GM23338 (cell line): ENCODE measurements at regions not wholly inside any gene's neighbourhood (a gene's known extent, or its start where the extent isn't known, plus 50 kb on each side); places are given as distances from the start of the nearest gene placed in this dataset.

Experiments
- ATAC-seq: fragments of 200-7000 bp; cut with Tn5 transposase; 3 replicates; pipeline ENCODE4 v1.9.1; 2020
- DNase-seq: peaks from one replicate; pipeline ENCODE4 v3.0.0-alpha.2; 2015; ENCODE audit warnings: low spot score
- H2AFZ ChIP-seq: fragments of 200-600 bp; sonication (generic); 2 replicates; pipeline ENCODE4 v1.8.0; 2016; ENCODE audit warnings: antibody characterized with exemption, mild to moderate bottlenecking, moderate library complexity
- H3F3A ChIP-seq: fragments of 200-600 bp; sonication (generic); replicated peaks from 2 replicates; pipeline ENCODE4 v1.8.0; 2017; ENCODE audit warnings: antibody characterized with exemption, mixed run types, low read depth
- H3K27ac ChIP-seq: fragments of 200-600 bp; sonication (generic); 2 replicates; pipeline ENCODE4 v1.6.1; 2016; ENCODE audit warnings: low read depth
- H3K27me3 ChIP-seq: fragments of 200-600 bp; sonication (generic); 2 replicates; pipeline ENCODE4 v1.8.0; 2016; ENCODE audit warnings: mild to moderate bottlenecking, mixed run types, moderate library complexity; ENCODE audit not compliant: insufficient read depth
- H3K36me3 ChIP-seq: fragments of 200-600 bp; sonication (generic); 2 replicates; pipeline ENCODE4 v1.8.0; 2016; ENCODE audit warnings: mild to moderate bottlenecking; ENCODE audit not compliant: insufficient read depth
- H3K4me1 ChIP-seq: fragments of 200-600 bp; sonication (generic); 2 replicates; pipeline ENCODE4 v1.8.0; 2016; ENCODE audit warnings: mild to moderate bottlenecking, moderate library complexity; ENCODE audit not compliant: insufficient read depth
- H3K4me2 ChIP-seq: fragments of 200-600 bp; sonication (generic); 2 replicates; pipeline ENCODE4 v1.7.1; 2017; ENCODE audit warnings: mixed run types
- H3K4me3 ChIP-seq: fragments of 200-600 bp; sonication (generic); 2 replicates; pipeline ENCODE4 v1.6.1; 2016; ENCODE audit warnings: mixed run types
- H3K79me2 ChIP-seq: fragments of 200-600 bp; sonication (generic); replicated peaks from 2 replicates; pipeline ENCODE4 v1.8.0; 2017; ENCODE audit warnings: mild to moderate bottlenecking; ENCODE audit not compliant: insufficient read depth
- H3K9me2 ChIP-seq: fragments of 200-600 bp; sonication (generic); 2 replicates; pipeline ENCODE4 v1.8.0; 2017; ENCODE audit not compliant: insufficient read depth
- H4K20me1 ChIP-seq: fragments of 200-600 bp; sonication (generic); replicated peaks from 2 replicates; pipeline ENCODE4 v1.8.0; 2017; ENCODE audit warnings: mild to moderate bottlenecking; ENCODE audit not compliant: insufficient read depth
- H3K27ac Mint-ChIP-seq: 2 replicates; pipeline ENCODE4 v1.8.0; 2020; ENCODE audit warnings: inconsistent platforms, mild to moderate bottlenecking, moderate library complexity, mixed read lengths
- H3K27me3 Mint-ChIP-seq: 3 replicates; pipeline ENCODE4 v1.8.0; 2022; ENCODE audit warnings: low read depth, mild to moderate bottlenecking, moderate library complexity, mixed read lengths, inconsistent platforms; ENCODE audit not compliant: insufficient read depth, poor library complexity
- H3K36me3 Mint-ChIP-seq: 3 replicates; pipeline ENCODE4 v1.8.0; 2021; ENCODE audit warnings: low read depth, mild to moderate bottlenecking, inconsistent platforms, moderate library complexity, mixed read lengths
- H3K4me1 Mint-ChIP-seq: 3 replicates; pipeline ENCODE4 v1.8.0; 2020; ENCODE audit warnings: mild to moderate bottlenecking, inconsistent platforms, mixed read lengths
- H3K4me3 Mint-ChIP-seq: 3 replicates; pipeline ENCODE4 v1.8.0; 2021; ENCODE audit warnings: moderate library complexity, mild to moderate bottlenecking, inconsistent platforms, mixed read lengths
- H3K9me3 Mint-ChIP-seq: 3 replicates; pipeline ENCODE4 v1.8.0; 2020; ENCODE audit warnings: moderate library complexity, mild to moderate bottlenecking, inconsistent platforms, mixed read lengths
- CREB1 ChIP-seq: fragments of 250-450 bp; sonication (Bioruptor Pico); IDR thresholded peaks from 2 replicates; pipeline ENCODE4 v1.5.0; 2020; ENCODE audit warnings: low read depth, mild to moderate bottlenecking, moderate library complexity
- EZH2phosphoT487 ChIP-seq: fragments of 200-600 bp; sonication (generic); IDR thresholded peaks from one replicate; pipeline ENCODE4 v1.8.1; 2018; ENCODE audit warnings: antibody characterized with exemption; ENCODE audit not compliant: unreplicated experiment
- JUNB ChIP-seq: IDR thresholded peaks from one replicate; pipeline ENCODE4 v1.6.1; 2016; ENCODE audit warnings: antibody characterized with exemption; ENCODE audit not compliant: unreplicated experiment
- NANOG ChIP-seq: IDR thresholded peaks from 2 replicates; pipeline ENCODE4 v1.6.1; 2016; ENCODE audit warnings: antibody characterized with exemption, borderline replicate concordance
- POLR2AphosphoS5 ChIP-seq: IDR thresholded peaks from 2 replicates; pipeline ENCODE4 v1.6.1; 2016; ENCODE audit warnings: antibody characterized with exemption, low read depth
- ZNF114 ChIP-seq: fragments of 250-450 bp; sonication (Bioruptor Pico); IDR thresholded peaks from 2 replicates; pipeline ENCODE4 v1.5.0; 2020; ENCODE audit warnings: mild to moderate bottlenecking, moderate library complexity
- ZNF331 ChIP-seq: fragments of 250-450 bp; sonication (Bioruptor Pico); IDR thresholded peaks from 2 replicates; pipeline ENCODE4 v1.5.0; 2020; ENCODE audit warnings: low read depth, mild to moderate bottlenecking, moderate library complexity
- TF ChIP-seq, protein P1 (sequence below): IDR thresholded peaks from one replicate; pipeline ENCODE4 v1.6.1; 2018; ENCODE audit warnings: antibody characterized with exemption; ENCODE audit not compliant: unreplicated experiment
- TF ChIP-seq, protein P2 (sequence below), 2 experiments: fragments of 200-600 bp in 1 of 2; sonication (generic) in 1 of 2; conservative IDR thresholded peaks; 2 replicates each; pipeline versions ENCODE4 v1.5.1 to v1.6.1; 2016 to 2017; ENCODE audit warnings: antibody characterized with exemption in 2 of 2, low read depth in 2 of 2, mild to moderate bottlenecking in 2 of 2, moderate library complexity in 1 of 2
- TF ChIP-seq, protein P3 (sequence below): fragments of 250-450 bp; sonication (Bioruptor Pico); IDR thresholded peaks from 2 replicates; pipeline ENCODE4 v1.5.0; 2020; ENCODE audit warnings: mild to moderate bottlenecking, moderate library complexity
- TF ChIP-seq, protein P4 (sequence below): IDR thresholded peaks from 2 replicates; pipeline ENCODE4 v1.6.1; 2016; ENCODE audit warnings: antibody characterized with exemption

DNA sequence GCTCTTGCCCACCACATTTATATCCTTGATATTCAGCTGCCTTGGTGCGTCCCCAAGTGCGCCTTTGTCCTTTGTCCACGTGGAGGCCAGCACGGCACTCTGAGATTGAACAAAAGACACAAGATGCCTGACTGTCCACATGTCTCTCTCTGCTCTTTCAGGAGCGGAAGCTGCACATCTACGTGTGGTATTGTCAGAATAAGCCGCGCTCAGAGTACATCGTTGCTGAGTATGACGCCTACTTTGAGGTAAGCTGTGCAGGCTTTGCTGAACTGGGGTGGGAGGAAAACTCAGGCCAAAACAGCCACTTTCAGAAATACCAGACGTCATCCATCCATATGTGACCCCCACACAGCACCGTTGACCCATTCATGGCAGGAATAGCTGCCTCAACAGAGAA, 72.0 kb upstream of the UMPS start:
- ATAC-seq (no peak), DNase-seq (no peak)
- Mint-ChIP-seq H3K4me3 (no peak overlapping the region), H3K27me3 (peaks cover 6% of the 10 kb centered on the region), H3K9me3 (no peaks in the 10 kb centered on the region), H3K4me1 (no peaks in the 10 kb centered on the region), H3K36me3 (no peaks in the 10 kb centered on the region), H3K27ac (peak overlapping the region; percentile 24; the same call in 1 of the 2 replicates)
- Histone ChIP-seq H3K9me2 (0 out of 2 replicates have a peak, but pooled peaks cover 3% of the 10 kb centered on the region), H3K79me2 (no peaks in the 10 kb centered on the region), H2AFZ (no peak overlapping the region), H3K27ac (no peak overlapping the region), H3F3A (no peaks in the 10 kb centered on the region), H3K4me2 (no peak overlapping the region), H4K20me1 (no peaks in the 10 kb centered on the region), H3K36me3 (no peaks in the 10 kb centered on the region), H3K27me3 (no peaks in the 10 kb centered on the region), H3K4me3 (no peak overlapping the region), H3K4me1 (no peaks in the 10 kb centered on the region)
- no peak for TF ChIP-seq NANOG
- TF ChIP-seq, protein P1, sequence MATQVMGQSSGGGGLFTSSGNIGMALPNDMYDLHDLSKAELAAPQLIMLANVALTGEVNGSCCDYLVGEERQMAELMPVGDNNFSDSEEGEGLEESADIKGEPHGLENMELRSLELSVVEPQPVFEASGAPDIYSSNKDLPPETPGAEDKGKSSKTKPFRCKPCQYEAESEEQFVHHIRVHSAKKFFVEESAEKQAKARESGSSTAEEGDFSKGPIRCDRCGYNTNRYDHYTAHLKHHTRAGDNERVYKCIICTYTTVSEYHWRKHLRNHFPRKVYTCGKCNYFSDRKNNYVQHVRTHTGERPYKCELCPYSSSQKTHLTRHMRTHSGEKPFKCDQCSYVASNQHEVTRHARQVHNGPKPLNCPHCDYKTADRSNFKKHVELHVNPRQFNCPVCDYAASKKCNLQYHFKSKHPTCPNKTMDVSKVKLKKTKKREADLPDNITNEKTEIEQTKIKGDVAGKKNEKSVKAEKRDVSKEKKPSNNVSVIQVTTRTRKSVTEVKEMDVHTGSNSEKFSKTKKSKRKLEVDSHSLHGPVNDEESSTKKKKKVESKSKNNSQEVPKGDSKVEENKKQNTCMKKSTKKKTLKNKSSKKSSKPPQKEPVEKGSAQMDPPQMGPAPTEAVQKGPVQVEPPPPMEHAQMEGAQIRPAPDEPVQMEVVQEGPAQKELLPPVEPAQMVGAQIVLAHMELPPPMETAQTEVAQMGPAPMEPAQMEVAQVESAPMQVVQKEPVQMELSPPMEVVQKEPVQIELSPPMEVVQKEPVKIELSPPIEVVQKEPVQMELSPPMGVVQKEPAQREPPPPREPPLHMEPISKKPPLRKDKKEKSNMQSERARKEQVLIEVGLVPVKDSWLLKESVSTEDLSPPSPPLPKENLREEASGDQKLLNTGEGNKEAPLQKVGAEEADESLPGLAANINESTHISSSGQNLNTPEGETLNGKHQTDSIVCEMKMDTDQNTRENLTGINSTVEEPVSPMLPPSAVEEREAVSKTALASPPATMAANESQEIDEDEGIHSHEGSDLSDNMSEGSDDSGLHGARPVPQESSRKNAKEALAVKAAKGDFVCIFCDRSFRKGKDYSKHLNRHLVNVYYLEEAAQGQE, result no peak
- no peak for TF ChIP-seq ZNF114 (CRISPR knock-in tag)
- TF ChIP-seq, protein P2, sequence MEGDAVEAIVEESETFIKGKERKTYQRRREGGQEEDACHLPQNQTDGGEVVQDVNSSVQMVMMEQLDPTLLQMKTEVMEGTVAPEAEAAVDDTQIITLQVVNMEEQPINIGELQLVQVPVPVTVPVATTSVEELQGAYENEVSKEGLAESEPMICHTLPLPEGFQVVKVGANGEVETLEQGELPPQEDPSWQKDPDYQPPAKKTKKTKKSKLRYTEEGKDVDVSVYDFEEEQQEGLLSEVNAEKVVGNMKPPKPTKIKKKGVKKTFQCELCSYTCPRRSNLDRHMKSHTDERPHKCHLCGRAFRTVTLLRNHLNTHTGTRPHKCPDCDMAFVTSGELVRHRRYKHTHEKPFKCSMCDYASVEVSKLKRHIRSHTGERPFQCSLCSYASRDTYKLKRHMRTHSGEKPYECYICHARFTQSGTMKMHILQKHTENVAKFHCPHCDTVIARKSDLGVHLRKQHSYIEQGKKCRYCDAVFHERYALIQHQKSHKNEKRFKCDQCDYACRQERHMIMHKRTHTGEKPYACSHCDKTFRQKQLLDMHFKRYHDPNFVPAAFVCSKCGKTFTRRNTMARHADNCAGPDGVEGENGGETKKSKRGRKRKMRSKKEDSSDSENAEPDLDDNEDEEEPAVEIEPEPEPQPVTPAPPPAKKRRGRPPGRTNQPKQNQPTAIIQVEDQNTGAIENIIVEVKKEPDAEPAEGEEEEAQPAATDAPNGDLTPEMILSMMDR (conservative IDR thresholded peaks at IDR 0.05; ENCODE audit: low read depth in 2 of 2), result no peak
- no peak for TF ChIP-seq CREB1 (CRISPR knock-in tag)
- TF ChIP-seq POLR2AphosphoS5, result no peak
- no peak for TF ChIP-seq EZH2phosphoT487
- TF ChIP-seq ZNF331 (CRISPR knock-in tag), result no peak
- TF ChIP-seq, protein P3, sequence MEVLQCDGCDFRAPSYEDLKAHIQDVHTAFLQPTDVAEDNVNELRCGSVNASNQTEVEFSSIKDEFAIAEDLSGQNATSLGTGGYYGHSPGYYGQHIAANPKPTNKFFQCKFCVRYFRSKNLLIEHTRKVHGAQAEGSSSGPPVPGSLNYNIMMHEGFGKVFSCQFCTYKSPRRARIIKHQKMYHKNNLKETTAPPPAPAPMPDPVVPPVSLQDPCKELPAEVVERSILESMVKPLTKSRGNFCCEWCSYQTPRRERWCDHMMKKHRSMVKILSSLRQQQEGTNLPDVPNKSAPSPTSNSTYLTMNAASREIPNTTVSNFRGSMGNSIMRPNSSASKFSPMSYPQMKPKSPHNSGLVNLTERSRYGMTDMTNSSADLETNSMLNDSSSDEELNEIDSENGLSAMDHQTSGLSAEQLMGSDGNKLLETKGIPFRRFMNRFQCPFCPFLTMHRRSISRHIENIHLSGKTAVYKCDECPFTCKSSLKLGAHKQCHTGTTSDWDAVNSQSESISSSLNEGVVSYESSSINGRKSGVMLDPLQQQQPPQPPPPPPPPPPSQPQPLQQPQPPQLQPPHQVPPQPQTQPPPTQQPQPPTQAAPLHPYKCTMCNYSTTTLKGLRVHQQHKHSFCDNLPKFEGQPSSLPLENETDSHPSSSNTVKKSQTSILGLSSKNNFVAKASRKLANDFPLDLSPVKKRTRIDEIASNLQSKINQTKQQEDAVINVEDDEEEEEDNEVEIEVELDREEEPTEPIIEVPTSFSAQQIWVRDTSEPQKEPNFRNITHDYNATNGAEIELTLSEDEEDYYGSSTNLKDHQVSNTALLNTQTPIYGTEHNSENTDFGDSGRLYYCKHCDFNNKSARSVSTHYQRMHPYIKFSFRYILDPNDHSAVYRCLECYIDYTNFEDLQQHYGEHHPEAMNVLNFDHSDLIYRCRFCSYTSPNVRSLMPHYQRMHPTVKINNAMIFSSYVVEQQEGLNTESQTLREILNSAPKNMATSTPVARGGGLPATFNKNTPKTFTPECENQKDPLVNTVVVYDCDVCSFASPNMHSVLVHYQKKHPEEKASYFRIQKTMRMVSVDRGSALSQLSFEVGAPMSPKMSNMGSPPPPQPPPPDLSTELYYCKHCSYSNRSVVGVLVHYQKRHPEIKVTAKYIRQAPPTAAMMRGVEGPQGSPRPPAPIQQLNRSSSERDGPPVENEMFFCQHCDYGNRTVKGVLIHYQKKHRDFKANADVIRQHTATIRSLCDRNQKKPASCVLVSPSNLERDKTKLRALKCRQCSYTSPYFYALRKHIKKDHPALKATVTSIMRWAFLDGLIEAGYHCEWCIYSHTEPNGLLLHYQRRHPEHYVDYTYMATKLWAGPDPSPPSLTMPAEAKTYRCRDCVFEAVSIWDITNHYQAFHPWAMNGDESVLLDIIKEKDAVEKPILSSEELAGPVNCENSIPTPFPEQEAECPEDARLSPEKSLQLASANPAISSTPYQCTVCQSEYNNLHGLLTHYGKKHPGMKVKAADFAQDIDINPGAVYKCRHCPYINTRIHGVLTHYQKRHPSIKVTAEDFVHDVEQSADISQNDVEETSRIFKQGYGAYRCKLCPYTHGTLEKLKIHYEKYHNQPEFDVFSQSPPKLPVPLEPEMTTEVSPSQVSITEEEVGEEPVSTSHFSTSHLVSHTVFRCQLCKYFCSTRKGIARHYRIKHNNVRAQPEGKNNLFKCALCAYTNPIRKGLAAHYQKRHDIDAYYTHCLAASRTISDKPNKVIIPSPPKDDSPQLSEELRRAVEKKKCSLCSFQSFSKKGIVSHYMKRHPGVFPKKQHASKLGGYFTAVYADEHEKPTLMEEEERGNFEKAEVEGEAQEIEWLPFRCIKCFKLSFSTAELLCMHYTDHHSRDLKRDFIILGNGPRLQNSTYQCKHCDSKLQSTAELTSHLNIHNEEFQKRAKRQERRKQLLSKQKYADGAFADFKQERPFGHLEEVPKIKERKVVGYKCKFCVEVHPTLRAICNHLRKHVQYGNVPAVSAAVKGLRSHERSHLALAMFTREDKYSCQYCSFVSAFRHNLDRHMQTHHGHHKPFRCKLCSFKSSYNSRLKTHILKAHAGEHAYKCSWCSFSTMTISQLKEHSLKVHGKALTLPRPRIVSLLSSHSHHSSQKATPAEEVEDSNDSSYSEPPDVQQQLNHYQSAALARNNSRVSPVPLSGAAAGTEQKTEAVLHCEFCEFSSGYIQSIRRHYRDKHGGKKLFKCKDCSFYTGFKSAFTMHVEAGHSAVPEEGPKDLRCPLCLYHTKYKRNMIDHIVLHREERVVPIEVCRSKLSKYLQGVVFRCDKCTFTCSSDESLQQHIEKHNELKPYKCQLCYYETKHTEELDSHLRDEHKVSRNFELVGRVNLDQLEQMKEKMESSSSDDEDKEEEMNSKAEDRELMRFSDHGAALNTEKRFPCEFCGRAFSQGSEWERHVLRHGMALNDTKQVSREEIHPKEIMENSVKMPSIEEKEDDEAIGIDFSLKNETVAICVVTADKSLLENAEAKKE, result no peak
- no peak for TF ChIP-seq JUNB
- TF ChIP-seq, protein P4, sequence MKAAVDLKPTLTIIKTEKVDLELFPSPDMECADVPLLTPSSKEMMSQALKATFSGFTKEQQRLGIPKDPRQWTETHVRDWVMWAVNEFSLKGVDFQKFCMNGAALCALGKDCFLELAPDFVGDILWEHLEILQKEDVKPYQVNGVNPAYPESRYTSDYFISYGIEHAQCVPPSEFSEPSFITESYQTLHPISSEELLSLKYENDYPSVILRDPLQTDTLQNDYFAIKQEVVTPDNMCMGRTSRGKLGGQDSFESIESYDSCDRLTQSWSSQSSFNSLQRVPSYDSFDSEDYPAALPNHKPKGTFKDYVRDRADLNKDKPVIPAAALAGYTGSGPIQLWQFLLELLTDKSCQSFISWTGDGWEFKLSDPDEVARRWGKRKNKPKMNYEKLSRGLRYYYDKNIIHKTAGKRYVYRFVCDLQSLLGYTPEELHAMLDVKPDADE, result no peak
